GM11168 (cell line): ENCODE measurements at regions not wholly inside any gene's neighbourhood (a gene's known extent, or its start where the extent isn't known, plus 50 kb on each side); places are given as distances from the start of the nearest gene placed in this dataset.

ENCODE experiments used
- in situ Hi-C: fragments of 300-500 bp; cut with MboI; formaldehyde crosslinking; loops from one replicate; pipeline ENCODE4 v1.12.0; 2022; ENCODE audit warnings: low sequenced_read_pairs; ENCODE audit not compliant: unreplicated experiment

DNA sequence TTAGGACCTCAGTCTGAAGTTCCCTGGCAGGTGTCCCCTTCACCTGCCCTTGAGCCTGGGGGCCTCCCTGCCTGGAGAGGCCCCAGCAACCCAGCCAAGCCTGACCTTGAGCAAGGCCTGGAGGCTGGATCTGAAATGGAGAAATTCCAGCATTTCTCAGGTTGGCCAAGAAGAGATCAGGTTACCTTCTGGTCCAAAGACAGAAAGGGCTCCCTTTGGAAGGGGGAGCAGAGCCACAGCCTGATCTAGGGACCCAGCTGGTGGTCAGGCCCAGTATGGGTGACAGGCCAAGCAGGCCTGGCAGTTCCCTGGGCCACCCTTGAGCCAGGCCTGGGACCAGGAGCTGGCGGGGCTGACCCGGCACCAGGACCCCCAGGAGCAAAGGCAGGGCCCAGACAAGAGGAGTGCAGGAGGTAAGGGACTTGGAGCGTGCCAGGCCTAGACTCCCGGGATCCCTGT is 82.8 kb downstream of the TNFAIP2 start:
- in situ Hi-C loops = no loop called here

DNA sequence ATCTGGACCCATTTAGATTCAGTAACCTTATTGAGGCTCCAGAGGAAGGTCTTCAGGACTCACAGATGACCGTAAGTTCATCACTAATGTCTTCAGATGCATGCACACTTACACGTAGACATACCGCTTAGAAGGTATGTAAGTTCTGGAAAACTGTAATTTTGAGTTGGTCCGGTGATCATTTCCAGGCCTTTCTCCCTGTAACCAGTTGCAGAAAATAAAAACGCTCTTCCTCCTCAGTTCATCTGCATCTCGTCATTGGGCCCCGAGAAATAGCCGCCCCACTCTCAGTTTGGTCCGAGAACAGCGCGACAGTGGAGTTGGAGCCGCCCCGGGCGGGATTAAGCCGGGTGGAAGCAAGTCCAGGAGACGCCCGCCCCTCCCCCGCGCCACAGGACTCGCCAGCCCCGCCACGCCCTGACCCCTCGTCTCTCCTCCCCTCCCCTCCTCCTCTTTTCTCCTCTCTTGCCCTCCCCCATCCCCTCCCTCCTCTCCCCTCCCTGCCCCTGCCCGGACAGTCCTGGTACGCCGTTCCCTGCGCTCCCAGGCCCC is 83.7 kb downstream of the TNFAIP2 start:
- in situ Hi-C loops = no loop called here

DNA sequence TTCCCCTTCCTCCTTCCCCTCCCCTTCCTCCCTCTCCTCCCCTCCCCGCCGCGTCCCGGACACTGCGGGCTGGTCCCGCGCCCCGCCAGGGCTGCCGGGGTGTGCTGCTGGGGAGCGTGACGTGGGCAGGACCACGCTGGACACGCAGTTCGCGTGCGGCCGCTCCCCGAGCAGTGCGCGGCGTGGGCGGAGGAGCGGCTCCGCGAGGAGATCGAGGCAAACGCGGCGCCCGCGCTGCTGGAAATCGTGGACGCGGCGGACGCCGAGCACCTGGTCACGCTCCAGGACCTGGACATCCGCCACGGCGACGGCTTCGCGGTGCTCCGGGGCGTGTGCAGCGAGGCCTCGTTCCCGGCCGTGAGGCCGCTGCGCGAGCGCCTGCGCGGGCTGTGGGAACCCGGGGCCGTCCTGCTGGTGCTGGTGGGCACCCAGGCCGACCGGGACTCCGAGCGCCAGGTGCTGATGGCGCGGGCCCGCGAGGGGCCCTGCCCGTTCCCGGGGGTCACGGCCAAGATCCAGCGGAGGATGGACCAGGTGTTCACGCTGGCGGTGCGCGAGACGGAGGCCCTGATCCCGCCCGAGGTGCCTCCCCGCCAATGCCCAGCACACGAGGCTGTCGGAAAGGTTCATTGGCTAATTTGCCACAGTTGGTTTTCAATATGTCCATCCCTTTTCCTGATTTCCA is 84.3 kb downstream of the TNFAIP2 start:
- in situ Hi-C loops = no loop called here

DNA sequence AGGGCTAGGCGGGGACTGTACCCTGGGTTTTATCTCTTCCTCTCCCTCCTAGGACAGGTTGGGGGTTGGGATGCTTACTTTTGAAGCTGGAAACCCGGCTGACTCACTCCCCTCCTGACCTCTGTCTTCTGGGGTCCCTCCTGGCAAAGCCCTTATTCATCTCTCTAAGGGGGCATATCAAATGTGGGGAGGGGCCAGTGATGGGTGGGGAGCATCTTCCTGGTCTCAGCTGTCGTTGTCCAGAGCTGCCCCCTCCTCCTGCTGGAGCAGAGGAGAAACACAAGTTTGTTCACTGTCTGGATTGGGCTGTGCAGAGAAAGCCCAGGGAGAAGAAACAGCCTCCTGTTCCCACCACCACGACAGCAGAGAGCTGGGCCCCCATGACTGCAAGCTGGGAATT is 85.8 kb downstream of the TNFAIP2 start:
- in situ Hi-C loops = no loop called here

DNA sequence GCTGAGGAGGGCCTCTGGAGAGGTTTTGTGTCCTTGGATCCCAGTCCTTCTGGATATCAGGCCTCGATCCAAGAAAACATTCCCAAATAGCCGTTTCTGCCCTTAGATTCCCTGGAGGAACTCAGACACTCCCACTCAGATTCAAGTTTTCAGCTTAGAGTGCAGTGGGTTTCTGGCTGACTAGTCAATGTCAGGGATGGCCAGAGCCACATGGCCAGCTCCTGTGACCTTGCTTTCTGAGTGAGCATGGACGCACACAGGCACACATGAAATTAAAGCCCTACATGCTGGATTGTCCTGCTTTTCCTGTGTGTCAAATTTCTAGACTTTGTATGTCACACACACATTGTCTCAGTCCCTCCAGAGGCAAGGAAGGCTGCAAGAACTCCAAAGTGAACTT is 86.2 kb downstream of the TNFAIP2 start:
- in situ Hi-C loops = no loop called here

DNA sequence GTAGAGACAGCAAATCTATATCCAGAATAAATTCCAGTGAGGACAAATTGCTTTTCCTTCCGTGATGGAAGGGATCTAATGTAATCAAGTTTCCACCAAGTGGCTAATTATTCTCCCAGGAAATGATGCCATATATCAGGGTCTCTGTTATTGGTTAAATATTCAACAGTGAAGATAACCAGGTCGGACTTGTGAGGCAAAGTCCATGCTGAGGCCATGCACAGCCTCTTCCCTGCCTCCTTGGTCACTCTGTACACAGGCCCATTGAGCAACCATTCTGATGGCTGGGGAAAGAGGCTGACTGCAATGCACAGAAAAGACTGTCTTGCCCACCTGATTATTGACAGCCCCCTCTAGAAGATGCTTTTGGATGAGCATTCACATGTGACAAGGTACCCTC is 90.1 kb downstream of the TNFAIP2 start:
- in situ Hi-C loops = no loop called here

DNA sequence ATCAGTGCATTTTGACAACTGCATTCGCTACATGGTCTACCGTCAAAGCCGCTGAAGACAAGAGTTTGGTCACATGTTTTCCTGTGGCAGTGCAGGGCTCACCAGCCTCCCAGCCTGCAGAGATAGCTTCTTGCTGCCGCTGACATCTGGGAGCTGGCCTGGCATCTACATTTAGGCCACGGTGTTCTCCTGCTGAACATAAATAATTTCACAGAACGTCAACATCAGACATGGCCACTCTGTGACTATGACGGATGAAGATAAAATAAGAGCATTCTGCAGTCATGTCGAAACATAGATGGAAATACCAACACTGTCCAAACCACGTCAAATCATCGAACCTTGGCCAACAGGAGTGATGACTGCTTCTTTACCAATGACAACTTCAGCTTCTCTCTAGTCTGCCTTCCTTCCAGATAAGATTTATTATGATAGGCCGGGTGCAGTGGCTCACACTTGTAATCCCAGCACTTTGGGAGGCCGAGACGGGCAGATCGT is 91.2 kb downstream of the TNFAIP2 start:
- in situ Hi-C loops = no loop called here

DNA sequence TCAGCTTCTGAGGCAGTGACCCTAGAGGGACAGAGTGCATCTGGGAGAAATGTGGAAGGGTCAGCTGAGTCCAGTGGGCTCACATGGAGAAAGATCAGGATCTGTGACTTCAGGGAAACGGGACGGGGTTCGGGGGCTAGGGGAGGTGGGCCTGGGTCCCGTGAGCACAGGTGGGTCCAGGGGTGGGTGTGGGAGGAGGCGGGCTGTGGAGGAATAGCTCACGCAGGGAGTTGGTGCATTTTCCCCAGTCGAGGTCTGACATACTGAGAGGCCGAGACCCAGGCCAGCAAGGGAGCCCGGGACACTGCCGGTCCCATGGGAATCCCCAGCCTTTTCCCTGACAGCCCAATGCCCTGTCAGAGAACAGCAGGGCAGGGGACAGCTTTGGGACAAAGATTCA is 93.1 kb downstream of the TNFAIP2 start:
- in situ Hi-C loops = no loop called here

DNA sequence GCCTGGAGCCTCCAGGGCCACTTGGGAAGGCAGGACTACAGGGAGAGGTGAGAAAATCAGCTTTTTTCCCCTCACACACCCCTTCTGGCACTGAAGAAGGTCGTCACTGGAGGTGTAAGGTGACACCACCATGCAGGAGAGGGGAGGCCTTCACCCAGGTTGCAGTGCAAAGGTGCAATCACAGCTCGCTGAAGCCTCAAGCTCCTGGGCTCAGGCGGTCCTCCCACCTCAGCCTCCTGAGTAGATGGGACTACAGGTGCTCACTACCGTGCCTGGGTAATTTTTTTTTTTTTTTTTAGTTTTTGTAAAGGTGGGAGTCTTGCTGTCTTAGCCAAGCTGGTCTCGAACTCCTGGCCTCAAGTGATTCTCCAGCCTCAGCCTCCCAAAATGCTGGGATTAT is 93.6 kb downstream of the TNFAIP2 start:
- in situ Hi-C loops = no loop called here

DNA sequence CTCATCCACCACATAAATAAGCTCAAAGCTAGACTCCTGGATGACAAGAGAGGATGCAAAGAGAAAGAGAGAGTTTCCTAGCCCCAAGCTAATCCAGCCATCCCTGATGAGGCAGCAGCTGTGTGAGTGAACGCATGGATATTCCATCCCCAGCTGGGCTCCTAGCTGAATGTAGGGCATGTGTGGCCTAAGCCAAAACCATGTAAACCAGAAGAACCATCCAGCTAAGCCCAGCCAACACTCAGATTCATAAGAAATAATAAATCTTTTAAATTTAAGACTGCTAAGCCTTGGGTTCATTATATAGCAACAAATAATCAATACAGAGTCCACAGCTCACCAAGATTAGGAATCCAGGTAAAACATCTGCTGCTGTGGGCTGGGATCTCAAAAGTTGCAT is 94.3 kb downstream of the TNFAIP2 start:
- in situ Hi-C loops = no loop called here

DNA sequence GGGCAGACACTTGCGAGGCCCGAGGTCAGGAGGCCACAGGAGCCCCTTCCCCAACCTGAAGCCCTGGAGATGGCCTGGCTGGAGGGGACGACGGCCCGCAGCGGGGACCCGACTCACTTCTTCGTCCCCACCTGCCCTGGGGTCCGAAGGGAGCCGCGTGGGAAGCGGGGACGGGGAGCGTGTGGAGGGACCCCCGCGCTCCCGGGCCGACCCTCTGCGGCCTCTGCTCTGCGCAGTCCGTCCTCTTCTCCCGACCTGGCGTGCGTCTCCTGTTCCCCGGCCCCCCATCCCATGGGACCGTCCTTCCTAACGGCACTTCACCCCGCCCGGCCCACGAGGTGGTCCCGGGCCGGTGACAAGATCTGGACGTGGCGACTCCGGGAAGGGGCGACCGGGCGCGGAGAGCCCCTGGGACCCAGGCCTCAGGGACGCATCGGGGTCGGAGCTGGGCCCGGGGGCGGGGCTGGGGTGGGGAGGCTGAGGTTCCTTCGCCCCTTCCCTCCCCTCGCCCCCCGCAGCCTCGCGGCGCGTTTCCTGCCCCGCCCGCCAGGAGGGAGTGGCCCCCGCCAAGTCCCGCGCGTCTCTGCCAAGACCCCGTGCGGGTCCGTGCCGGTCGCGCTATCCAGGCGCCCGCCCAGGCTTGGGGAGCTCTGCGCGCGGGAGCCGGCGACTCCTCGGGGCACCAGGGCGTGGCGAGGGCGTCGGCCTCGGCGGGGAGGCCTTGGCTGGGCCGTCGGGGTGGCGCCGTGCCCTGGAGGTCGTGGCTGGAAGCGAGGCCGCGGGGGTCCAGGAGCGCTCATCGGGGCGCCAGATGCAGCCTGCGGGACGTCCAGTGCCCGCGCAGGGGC is 97.1 kb downstream of the TNFAIP2 start:
- in situ Hi-C loops = no loop called here

DNA sequence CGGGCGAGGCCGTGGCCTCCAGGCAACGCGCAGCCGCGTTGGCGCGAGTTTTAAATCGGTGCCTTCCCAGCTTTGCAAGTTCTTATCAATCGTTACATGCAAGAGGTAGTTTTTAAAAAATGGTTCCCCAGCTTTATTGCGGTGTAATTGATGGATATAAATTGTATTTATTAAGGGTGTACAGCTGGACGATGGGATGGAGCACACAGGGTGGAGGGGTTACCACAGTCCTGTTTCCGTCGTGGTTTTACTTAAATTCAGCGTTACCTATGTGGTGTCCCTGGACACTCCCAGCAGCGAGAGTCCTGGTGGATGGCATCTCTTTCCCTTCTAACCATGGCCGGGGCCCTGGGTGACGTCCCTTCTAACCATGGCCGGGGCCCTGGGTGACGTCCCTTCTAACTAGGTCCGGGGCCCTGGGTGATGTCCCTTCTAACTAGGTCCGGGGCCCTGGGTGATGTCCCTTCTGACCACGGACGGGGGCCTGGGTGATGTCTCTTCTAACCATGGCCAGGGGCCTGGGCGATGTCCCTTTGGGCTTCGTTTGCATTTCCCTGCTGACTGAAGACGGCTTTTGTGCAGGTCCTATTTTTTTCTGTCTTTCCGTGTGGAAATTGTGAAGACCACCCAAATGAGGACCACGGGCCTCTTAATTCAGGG is 97.9 kb downstream of the TNFAIP2 start:
- in situ Hi-C loops = no loop called here

DNA sequence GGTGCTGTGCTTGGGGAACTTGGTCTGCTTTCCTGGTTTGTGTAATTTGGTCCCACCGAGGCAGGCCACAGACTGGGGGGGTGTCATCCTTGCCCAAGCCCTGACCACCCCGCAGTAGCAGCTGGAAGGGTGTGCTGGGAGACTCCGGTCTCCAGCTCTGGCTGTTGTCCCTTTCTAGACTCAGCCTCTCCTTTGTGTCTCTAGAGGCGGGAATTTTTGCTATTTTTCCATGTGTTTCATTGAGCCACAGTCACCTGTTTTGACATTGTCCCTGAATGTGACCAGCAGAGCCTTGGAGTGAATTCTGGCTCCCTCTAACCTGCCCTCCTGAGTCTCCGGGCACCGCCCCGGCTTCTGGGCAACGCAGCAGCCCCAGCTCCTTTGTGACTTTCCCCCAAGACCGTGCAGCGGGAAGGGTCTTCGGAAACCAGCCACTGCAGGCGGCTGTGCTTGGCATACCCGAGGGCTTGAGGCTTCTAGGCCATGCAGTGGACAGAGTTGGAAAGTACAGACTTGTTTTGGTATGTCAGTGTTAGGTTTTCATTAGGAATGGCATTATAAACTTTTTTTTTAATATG is 98.6 kb downstream of the TNFAIP2 start:
- in situ Hi-C loops = no loop called here

DNA sequence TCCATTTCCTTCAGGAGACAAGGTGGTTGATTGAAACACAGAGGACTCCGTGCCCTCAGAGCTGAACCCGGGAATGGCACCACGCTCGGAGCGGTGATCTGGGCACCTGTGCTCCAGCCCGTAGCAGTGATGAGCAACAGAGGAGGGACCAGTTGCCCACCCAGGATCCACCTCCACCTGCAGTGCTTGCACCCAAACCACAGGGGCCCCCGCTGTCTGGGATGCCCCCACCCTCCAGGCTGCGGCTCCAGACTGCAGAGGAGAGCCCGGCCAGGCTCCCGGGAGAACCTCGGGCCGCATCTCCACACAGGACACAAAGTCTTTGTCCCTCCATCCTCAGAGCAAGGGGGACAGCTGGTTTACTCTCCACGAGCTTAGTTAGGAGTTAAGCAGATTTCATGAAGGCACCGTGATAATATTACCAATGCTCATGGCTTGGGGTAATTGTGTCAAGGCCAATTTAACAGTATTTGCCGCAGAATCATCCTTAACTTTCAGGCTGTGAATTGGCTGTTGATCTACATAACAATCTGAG is 100.6 kb downstream of the TNFAIP2 start:
- in situ Hi-C loops = no loop called here

DNA sequence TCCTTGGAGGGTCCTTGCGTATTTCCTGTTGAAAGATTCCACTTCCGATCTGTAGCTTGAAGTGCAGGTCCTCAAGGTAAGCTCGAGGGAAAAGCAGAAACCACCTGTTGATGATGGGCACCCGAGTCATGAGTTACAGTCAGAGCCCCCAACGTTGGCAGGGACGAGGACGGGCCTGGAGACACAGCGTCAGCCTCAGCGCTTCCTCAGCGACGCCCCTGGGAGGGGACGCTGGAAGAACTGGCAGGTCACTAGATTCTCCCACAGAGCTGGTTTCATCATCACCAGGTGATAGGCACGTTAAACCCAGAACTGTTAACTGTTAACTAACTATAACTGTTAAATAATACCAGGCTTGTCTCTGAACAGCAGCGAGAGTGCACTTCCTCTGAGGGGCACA is 101.8 kb downstream of the TNFAIP2 start:
- in situ Hi-C loops = no loop called here

DNA sequence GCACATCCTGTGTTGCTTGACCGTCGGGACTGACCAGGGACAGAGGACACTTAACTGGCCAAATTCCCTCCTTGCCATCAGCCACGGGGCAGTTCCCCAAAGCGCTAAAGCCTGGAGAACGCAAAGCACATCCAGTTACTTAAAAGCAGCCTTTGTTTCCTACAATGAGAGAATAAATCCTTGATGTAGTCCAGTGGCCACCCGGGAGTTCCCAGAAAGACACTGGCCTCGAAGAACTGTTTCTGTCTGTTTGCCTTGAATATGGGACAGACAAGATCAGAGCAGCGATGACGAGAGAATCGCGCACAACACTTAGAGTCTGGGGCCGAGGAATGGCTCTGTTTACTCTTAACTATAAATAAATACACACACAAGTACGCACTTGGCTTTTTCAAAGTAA is 102.2 kb downstream of the TNFAIP2 start:
- in situ Hi-C loops = no loop called here

DNA sequence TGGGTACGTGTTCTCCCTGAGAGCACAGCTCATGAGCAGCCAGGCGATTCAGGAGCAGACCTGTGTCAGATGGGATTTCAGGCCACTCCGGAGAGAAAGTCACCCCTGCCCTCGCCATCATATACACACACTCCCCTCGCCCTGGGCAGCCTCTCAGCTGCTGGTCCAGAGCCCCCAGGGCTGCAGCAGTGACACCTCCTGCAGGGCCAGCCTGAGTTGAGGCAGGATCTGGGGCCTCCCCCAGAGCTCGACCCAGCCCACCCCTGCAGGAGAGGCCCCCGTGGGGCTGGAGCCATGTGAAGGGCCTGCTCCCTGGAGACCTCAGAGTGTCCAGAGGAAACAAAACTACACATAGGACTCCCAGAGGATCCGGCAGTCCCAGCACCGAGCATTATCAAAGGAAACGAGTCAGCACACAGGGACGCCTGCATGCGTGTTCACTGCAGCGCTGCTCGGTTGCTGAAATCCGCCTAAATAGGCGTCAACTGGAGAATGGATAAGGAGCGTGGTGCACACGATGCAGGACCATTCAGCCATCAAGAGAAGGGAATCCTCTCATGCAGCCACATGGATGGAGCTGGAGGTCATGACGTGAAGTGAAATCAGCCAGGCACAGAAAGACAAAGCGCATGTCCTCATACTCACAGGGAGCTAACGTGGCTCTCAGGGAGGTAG is 104.0 kb downstream of the TNFAIP2 start:
- in situ Hi-C loops = no loop called here

DNA sequence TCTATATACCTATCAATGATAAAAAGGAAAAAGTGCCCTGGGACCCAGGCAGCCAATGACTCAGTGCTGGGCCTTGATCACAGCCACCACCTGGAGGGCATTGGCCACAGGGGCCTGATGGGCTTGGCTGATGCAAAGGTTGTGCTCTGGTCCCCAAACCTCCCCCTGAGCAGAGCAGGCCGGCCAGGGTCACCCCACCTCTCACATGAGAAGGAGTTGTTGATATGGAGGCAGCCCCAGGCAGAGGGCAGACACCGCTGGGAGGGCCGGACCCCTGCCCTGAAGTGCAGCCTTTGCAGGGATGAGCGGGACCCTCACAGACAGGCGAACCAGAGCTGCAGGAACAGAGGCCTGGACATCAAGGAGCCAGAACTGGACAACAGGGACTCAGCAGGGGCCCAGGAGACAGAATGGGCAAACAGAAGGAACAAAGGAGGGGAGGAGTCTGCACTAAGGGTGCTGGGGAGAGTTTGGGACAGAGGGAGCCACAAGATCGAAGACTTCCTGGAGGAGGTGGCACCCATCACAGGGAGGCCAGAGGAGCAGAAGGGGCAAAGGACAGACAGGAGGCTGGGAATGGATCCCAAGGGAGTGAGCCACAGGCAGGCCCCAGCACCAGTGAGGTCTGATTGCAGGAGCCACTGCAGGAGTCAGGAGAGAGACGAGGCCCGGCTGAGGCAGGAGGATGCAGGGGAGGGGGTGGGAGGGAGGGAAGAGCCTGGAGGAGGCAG is 105.0 kb downstream of the TNFAIP2 start:
- in situ Hi-C loops = no loop called here

DNA sequence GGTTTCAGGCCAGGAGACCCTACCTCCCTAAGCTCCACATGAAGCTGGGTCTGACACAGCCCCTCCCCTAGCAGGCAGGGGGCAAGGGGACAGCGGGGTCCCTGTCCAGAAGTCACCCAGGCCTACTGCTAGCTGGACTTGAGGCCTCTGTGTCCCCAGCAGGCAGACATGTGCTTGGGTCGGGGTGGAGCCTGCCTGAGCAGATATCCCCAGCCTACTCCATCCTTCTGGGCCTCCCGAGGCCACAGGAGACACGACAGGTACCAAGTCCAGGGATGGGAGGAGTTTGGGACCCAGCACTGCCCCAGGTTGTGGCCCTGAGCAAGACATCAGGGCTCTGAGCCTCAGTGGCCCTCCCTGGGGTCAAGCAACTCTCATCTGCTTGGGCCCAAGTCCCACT is 105.2 kb upstream of the EIF5 start:
- in situ Hi-C loops = no loop called here
